CD4-positive, alpha-beta T cell treated with Interleukin-12 subunit alpha and Interleukin-12 subunit beta, for 1 hour (primary cell): ENCODE measurements at regions not wholly inside any gene's neighbourhood (a gene's known extent, or its start where the extent isn't known, plus 50 kb on each side); places are given as distances from the start of the nearest gene placed in this dataset.

Experiments
- DNase-seq: peaks from one replicate; pipeline ENCODE4 v3.0.0-alpha.2; 2020

DNA sequence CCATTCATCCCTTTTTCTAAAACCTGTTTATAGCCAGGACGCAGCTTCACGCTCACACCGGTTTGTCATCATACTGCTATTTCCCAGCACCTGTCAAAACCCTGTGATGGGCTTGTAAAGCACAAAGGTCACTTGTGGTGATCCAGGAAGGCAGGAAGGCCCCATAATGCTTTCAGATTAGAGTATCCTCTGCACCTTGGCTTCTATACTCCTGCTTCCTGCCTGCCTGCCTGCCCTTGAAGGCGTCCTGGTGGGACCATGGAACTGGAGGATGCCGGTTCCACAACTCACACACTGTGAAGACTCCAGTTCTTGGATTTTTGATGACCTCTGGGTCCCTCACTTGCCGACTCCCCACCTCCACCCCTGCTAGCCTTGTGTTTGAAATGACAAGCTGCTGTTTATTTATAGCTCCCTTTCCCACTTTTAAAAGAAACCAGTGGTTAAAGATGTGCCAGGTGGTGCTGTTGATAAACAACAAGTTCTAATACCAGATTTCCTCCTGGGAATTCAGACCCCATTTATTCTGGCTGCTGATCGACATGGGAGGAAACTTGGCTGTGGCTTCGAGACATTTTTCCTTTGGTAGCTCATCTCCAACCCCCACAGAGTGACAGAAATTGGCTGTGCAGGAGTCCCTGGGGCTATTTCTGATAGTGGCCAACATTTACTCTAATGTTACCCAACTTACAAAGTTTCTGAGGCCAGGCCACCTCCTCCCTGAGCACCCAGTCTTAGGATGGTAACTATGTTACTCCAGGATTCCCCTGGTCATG is 211.5 kb downstream of the KDR start:
- no peak for DNase-seq

DNA sequence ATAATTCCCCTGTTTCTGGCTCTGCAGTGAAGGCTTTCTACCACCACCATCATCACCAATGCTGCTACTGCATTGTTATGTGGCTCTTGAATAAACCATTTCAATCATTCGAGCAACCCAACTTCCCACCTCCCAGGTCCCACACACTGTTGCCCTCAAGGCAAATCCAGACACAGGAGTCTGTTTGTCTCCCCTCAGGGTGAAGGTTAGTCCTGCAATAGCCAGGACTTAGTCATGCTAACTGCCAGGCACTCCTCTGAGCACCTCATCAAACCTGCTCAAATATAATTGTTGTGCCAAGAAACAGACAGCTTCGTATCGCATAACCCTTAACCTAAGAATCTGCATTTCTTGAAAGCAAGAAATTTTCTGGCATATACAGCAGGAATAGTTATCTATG is 213.2 kb downstream of the KDR start:
- no peak for DNase-seq

DNA sequence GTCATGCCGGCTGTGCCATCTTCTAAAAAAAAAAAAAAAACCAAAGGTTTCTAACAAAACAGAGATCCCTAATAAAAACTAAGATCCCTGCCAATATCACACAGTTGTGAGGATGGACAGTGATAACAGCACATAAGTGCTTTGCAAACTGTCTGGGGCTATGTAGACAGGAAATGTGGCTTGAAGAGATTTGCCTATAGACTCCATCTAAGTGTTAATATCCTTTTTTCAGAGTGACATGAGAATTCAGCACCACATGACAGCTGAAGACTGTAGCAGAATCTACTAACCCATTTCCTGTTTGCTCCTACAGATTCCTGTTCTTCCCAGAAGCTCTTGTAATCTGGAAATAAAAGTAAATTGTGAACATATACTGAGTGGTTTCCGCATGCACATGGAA is 215.4 kb downstream of the KDR start:
- no peak for DNase-seq

DNA sequence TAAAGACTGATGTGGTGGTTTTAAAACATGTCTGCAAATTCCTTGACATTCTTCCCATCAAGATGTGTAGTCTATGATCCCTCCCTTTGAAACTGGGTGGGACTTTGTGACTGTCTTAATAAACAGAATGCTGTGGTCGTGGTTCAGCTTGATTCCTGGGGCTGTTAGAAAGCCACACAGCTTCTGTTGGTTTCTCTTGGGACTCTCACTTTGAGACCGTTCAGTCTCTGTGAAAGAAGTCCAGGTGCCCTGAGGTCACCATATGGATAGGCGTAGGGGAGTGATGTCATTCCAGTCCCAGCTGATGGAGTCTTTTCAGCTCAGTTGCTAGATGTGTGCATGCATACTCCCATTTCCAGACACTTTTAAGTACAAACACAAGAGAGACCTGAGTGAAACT is 216.6 kb downstream of the KDR start:
- no peak for DNase-seq

DNA sequence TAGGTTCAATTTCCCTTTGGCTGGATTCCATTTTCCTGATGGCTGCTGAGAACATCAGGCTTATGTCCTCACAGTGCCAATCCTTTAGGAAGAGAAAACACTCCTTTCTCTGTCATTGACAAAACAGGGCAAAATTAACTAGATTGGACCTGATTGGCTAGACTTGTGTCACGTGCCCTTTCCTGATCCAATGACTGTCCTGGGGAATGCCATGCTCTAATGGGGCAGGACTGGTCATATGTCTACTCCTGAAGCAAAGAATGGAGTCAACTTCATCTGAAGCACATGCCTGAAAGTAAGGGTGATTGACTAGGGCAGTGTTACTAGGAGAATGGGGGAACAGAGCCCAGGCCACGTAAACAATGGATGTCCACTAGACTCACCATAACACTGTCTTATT is 220.4 kb downstream of the KDR start:
- no peak for DNase-seq

DNA sequence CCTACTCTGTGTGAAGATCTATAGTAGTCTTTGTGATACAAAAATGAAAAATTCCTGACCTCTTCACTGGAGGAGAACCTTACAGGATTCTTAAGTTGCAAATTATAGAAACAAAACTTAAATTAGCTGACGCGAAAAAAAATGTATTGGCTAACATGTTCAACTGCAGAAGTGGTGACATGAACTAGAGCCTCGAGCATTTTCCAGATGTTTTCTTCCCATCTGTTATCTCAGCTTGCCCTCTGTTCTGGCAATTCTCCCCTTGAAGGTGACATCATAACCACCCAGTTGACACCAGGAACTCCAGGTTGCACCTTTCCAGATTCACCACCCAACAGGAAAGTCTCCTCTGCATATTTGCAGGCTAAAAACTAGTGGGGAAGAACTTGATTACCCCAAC is 222.4 kb downstream of the KDR start:
- no peak for DNase-seq

- DNase-seq = no peak
These were observed 223.1 kb downstream of the KDR start for GRCh38 chr4:54902271-54902670.

- DNase-seq = no peak
These were observed 224.2 kb downstream of the KDR start for GRCh38 chr4:54901202-54901601.

- no peak for DNase-seq
These were observed 226.6 kb downstream of the KDR start for GRCh38 chr4:54898656-54899340.

GRCh38 chr4:54898056-54898562 is 227.3 kb downstream of the KDR start:
- no peak for DNase-seq

DNA sequence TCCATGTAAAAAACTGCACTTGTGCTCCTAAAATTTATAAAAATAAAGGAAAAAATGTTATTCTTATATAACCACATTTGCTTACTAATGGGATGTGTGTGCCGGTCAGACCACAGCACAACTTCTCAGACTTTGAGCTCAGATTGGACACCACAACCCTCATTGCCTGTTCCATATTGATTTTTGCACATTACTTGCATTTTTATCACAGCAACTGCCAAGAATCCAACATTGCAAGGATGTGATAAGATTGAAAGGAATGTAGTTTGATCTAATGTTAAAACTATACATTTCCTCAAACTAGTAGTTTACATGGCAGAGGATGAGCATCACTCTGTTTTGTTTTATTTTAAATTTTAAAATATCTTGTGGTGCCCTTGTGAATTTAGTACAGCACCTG is 227.8 kb downstream of the KDR start:
- no peak for DNase-seq

- DNase-seq = no peak
These were observed 224.9 kb downstream of the KIT start for GRCh38 chr4:54882616-54883015.

DNA sequence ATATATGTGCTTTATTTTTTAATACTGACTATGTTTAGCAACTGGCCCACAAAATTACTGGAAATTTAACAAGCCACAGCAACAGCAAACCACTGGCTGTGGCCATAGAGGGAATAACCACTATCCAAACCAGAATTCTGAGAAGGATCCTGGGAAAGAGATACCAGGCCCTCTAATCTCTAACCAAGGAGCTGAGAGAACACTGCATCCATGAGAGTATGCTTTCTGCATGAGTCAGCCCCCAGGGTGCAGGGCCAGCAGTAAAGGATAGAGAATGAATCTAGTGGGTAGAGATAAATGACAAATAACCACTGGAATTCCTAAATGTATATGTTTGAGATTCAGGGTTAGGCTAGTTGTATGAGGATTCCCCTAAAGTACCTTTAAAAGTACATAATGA is 221.8 kb downstream of the KIT start:
- no peak for DNase-seq

DNA sequence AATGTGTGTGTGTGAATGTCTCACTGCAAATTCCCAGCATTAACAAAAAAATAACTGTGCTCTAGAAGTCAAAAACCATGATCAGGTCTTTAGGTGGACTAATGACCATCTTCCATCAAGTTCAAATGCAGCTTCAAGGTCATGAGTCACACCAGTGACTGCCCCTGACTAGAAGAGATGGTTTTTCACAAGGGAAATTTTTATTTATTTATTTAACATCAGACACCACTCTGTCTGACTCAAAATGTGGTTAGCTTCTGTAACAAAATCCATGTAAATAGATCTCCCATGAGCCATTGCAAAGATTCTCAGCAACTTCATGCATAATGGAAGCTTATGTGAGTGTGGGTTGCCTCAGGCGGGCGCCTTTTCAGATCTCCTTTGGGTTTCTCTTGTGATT is 219.2 kb downstream of the KIT start:
- DNase-seq = no peak

DNA sequence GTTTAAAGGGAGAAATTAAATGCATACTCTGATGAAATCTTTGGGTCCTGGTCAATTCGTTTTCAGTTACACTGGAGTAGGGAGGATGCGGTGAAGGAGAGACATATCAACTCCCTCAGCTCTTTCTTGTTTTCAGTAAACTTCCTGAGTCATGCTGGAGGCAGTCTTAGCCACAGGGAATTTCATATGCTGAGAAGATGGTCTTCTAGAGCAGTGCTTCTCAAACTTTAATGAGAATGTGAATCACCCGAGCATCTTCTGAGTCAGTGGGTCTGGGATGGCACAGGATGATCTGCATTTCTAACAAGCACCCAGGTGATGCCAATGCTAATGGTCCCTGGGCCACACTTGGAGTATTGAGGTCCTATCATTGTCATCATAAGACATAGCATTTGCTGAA is 214.5 kb downstream of the KIT start:
- DNase-seq = no peak

DNA sequence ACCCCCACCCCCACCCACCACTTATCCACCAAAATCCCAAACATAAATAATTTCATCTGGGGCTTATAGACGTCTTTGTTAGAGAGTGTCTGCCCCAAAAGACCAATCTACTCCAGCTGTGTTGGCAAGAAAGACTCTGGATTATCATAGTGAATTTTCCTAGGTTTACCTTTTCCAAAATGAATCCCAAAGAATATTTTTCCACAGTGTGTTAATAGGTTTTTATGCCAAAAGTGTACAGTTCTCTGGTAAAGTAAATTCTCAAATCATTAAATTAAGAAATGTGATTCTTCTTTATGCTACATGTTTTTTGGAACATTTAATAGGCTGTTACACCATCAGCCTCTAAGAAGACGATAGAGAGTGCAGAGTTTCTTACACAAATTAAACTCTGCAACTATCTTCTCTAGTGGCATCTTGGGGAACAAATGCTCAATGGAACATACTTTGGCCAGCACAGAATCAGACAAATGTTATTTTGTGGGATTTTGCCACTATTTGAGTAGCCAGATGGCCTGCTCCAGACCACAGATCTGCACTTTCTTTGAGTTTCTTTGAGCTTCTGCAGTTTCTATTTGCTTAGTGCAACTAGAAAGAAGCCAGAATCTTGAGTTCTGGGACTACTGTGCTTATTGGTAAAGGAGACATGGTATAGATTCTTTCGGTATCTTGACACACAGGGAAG is 206.0 kb downstream of the KIT start:
- no peak for DNase-seq

- no peak for DNase-seq
These were observed 203.4 kb downstream of the KIT start for GRCh38 chr4:54861201-54861600.

DNA sequence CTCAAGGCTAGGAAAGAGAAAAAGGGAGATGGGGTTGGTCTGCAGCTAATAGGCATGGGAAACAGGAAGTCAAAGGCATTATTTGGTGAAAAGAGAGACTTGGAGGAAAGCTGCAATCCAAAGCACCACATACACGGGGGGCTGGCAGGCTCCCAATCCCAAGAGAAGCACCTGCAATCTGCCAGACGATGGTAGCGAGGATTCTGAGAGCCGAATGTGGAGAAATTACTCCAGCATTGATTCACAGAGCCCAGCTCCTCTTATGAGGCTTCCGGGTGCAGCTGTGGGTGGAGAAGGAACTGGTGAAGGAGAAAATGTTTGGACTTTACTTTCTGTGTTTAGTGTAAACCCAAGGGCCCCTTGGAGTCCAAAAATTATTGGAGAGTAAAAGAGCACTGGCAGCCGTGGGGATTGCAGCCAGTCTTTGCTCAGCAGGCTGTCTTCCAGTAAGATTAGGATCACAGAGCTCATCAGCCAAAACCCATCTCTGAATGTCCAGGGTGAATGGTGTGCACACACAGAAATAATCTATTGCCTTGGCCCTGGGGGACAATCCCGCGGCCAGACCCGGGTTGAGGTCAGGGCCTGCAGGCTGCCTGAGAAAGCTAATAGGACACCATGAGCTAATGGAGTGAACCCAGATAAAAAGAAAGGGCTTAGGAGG is 197.6 kb downstream of the KIT start:
- no peak for DNase-seq

- no peak for DNase-seq
These were observed 194.8 kb downstream of the KIT start for GRCh38 chr4:54852602-54853001.

GRCh38 chr4:54852054-54852453 is 194.3 kb downstream of the KIT start:
- no peak for DNase-seq

DNA sequence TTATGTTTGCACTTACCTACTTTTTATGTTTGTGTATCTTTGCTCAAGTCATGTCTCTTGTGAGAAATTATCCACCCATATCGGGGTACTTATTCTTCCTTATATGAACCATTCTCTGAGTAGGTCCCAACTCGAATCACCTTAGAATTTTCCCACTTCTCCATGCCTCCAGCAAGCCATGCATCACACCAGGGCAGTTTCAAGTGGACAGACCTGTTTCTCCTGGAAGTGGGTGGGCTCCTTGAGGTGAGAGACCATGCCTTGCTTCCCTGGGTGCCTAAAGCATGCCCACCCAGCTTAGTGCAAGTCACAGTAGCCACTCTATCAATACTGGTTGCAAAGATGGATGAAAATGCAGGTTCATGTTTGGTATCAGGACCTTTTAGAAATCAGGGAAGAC is 187.2 kb downstream of the KIT start:
- DNase-seq = no peak

GRCh38 chr4:54843946-54844345 is 186.2 kb downstream of the KIT start:
- DNase-seq = no peak

DNA sequence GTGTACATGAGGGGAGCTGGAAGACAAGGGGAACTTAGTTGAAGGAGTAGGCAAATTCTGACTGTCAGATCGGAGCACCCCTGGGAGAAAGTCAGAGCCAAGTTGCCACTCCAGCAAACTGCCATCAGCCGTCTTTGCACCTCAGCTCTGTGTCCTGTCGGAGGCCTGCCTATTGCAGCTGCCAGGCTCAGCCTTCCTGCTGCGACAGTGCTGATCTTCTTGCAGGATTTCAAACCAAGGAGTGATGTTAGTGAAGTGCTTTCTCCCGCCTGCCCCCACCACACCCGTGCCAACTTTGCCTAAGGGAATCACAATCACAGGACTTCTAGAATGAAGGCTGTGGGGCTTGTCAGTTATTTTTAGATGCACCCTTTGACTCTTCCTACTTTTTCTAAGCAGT is 185.3 kb downstream of the KIT start:
- DNase-seq = no peak
